Fibroblast of the aortic adventitia (primary cell): ENCODE measurements at regions not wholly inside any gene's neighbourhood (a gene's known extent, or its start where the extent isn't known, plus 50 kb on each side); places are given as distances from the start of the nearest gene placed in this dataset.

Source experiments
- DNase-seq: peaks from one replicate; pipeline ENCODE4 v3.0.0-alpha.2; 2010; ENCODE audit warnings: low read depth
- H3K4me3 ChIP-seq: 2 replicates; pipeline ENCODE4 v1.5.1; 2011; ENCODE audit warnings: low read depth, mild to moderate bottlenecking, control low read depth, low read length, moderate library complexity
- TF ChIP-seq, protein P1 (sequence below): IDR thresholded peaks from 2 replicates; pipeline ENCODE4 v1.5.1; 2011; ENCODE audit warnings: mild to moderate bottlenecking, low read length, control low read depth, inconsistent platforms; ENCODE audit not compliant: insufficient read depth

DNA sequence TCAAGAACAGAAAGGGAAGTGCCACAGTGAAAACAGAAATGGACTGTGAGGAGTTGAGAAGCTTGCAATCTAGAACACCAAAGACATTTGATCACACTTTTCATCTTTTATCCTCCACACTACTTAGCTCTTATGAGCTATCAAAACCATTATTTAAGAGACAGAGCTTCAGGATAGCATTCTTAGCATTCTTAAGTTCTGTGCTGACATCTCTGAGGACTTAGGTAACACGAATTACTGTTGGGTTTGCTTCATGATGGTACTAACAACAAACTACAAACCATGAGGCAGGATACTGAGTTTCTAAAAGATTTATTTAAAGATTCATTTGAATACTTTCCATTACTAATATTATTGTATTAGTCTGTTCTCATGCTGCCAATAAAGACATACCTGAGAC lies 1038.6 kb downstream of the TUSC7 start:
- TF ChIP-seq, protein P1, sequence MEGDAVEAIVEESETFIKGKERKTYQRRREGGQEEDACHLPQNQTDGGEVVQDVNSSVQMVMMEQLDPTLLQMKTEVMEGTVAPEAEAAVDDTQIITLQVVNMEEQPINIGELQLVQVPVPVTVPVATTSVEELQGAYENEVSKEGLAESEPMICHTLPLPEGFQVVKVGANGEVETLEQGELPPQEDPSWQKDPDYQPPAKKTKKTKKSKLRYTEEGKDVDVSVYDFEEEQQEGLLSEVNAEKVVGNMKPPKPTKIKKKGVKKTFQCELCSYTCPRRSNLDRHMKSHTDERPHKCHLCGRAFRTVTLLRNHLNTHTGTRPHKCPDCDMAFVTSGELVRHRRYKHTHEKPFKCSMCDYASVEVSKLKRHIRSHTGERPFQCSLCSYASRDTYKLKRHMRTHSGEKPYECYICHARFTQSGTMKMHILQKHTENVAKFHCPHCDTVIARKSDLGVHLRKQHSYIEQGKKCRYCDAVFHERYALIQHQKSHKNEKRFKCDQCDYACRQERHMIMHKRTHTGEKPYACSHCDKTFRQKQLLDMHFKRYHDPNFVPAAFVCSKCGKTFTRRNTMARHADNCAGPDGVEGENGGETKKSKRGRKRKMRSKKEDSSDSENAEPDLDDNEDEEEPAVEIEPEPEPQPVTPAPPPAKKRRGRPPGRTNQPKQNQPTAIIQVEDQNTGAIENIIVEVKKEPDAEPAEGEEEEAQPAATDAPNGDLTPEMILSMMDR = no peak
- DNase-seq = peak; percentile 12
- no peak overlapping the region for H3K4me3 ChIP-seq

DNA sequence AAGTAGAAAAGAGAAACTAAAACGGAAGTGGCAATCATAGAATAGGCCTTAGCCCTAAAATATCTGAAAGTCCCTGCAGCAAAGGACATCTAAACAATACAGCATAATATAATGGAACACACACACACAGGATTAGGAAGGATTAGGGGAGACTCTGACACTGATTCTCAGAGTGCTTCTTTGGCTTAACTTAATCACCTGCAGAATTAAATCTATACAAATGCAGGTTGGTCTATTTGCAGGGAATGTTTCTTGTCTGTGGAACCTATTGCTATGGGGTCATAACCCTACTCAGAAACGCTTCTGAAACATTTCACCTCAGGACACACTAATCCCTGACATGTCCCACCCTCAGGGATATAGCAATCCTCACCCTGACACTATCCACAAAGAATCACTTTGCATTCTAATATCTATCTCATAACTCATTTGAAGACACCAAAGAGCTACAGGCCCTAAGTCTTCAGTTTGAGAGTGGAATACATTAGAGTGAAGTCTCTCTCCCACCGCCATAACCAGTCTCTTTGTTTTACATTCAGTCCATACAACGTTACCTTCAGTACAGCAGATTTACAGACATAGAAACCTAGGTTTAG lies 1041.2 kb downstream of the TUSC7 start:
- no peak overlapping the region for H3K4me3 ChIP-seq
- no peak for DNase-seq
- TF ChIP-seq, protein P1 = no peak

DNA sequence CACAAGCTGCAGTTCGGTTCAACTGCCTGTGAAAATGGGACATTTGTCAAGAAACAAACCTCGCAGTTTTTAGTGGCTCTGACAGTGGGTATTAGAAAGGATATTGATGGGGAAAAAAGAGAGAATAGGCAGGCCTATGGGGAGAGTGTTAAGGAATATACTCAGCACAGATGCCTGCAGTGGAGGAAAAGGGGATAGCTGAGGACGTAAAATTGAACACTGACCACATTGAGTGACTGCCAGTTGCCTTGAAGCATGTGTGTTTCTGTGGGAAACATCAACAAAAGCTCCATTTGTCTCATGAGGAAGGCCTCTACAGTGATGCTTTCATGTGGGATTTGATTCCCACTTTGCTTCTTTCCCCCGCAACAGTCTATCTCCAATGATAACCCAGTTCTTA lies 1042.1 kb downstream of the TUSC7 start:
- no peak for DNase-seq
- H3K4me3 ChIP-seq = no peak overlapping the region
- TF ChIP-seq, protein P1 = no peak

DNA sequence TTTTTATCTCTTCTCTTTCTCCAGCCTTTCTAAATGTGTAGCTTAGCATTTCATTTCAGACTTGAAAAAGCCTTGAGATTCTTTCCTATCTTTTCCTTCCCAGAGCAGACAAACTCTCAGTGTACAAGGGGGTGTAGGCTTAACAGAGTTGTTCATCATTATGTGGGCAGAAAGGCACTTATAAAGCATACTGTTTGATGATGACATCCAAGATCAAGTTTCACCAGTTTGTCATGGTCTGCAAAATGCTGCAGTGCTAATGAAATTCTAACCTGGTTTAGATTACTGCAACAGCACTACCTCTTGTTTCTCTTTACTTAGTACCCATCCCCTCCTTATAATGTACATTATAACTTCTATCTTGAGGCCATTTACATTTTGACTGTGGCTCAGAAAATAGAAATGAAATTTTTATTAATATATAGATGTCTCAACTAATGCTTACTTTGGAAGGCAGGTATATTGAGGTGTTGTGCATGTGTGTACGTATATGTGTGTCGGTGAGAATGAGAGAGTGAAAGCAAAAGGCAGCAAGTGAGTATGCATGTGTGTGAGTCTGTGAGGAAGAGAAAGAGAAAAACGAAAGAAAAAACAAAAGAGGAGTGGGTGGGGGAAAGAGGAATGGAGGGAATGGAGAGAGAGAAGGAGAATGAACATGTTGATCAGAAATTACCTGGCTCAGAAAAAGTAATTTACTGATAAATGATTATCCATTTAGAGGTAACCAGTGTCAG lies 1043.6 kb downstream of the TUSC7 start:
- H3K4me3 ChIP-seq = no peak overlapping the region
- DNase-seq = peak; percentile 47
- TF ChIP-seq, protein P1 = no peak

DNA sequence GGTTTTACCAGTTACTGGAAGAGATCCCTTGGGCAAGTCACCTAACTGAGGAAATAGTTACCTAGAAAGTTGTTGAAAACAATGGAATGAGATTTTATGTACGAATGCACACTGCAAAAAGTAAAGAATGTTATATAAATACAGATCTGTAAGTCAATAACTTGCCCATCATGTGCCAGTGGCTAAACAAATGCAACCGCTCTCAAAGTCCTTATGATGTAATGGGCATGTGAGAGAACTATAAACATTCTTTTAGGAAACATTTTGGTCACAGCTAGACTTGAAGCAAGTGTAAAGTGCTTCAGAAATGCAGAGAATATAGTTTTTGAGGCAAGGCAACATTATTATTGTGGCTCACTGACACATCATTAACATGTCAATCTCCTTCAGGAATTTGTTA lies 1044.5 kb downstream of the TUSC7 start:
- H3K4me3 ChIP-seq = no peak overlapping the region
- DNase-seq = no peak
- TF ChIP-seq, protein P1 = no peak

DNA sequence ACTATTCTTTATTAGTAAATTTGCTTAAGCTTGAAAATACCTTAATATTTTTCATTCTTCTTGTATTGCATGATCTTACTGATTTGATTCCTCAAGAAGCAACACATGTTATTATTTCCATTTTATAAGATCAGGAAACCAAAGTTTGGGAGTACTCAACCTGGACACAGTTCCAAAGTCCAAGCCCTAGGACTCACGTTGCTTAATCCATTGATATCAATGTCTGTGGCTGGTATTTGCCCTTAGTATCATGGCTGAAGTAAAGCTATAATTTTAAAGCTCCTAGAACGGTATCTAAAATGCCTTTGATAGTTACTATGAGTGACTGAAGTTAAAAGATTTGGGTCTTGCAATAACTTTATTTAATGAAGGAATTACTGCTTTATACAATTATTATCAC lies 1045.3 kb downstream of the TUSC7 start:
- no peak for DNase-seq
- H3K4me3 ChIP-seq = no peak overlapping the region
- TF ChIP-seq, protein P1 = no peak
